ENCODE measurements at regions not wholly inside any gene's neighbourhood (a gene's known extent, or its start where the extent isn't known, plus 50 kb on each side); places are given as distances from the start of the nearest gene placed in this dataset.

DNA sequence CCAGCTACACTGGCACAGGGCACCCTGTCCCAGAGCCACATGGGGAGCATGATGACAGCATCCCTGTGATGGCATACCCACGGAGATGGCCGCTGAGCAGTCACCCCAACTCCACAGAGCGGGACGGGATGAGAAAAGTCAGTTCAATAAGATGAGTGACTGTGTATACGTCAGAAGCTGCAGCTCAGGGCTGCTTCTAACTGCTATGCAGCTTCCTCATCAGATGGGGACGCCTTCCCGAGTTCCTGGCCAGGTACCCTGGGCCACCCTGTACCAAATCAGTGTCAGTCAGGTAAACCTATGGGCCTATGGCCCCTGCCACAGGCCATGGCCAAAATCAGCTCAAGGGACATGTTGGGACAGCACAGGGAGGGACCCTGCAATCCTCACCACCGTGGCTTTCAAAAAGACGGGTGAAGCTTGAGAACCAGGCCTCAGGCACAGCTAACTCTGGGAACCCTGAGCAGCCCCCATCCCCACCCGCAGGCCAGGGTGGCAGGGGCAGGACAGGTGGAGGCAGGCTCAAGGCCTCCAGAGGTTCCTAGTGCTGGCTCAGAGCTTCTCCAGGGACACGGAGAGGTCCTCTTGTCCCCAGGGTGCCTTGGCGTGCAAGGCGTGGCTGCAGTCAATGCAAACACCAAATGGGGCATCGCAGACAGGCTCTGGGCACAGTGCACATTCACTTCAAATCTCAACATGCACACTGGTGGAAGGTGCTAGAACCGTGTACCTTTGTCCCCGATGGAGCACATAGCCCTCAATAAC lies 122.4 kb downstream of the TUBA3C start:
- Histone ChIP-seq H3K79me1 (ENCODE audit: insufficient read depth, low read depth, low read length, poor library complexity, severe bottlenecking) (no peaks in the 10 kb centered on the region), H2BK15ac (ENCODE audit: low read depth, low read length) (no peak overlapping the region), H3K9ac (ENCODE audit: extremely low read depth, insufficient read length, low read length) (no peak overlapping the region), H4K8ac (replicated peaks; ENCODE audit: insufficient read length, low read depth, low read length) (no peak overlapping the region), H3K4ac (ENCODE audit: low read depth, low read length) (no peak overlapping the region), H2BK12ac (ENCODE audit: insufficient read length, low read depth, low read length) (no peak overlapping the region), H4K20me1 (ENCODE audit: control insufficient read depth, insufficient read depth, insufficient read length) (no peaks in the 10 kb centered on the region), H2BK20ac (ENCODE audit: low read depth, low read length, poor library complexity, severe bottlenecking) (no peak overlapping the region), H3T11ph (ENCODE audit: low read length) (no peak overlapping the region), H4K91ac (ENCODE audit: insufficient read length, low read depth, low read length) (no peak overlapping the region), H3K27ac (ENCODE audit: insufficient read length, low read depth, low read length) (no peak overlapping the region), H3K9me3 (ENCODE audit: control insufficient read depth, low read depth, low read length) (peaks cover 97% of the 10 kb centered on the region), H3K79me2 (ENCODE audit: insufficient read depth, low read length) (no peaks in the 10 kb centered on the region), H3K4me2 (ENCODE audit: insufficient read depth, insufficient read length, low read length) (no peak overlapping the region), H2AFZ (ENCODE audit: low read length) (no peak overlapping the region), H2AK5ac (ENCODE audit: insufficient read length, low read length) (no peak overlapping the region), H3K23me2 (ENCODE audit: insufficient read length, low read depth, low read length, poor library complexity, severe bottlenecking) (no peaks in the 10 kb centered on the region), H2BK120ac (ENCODE audit: low read depth, low read length, poor library complexity, severe bottlenecking) (no peak overlapping the region), H4K5ac (ENCODE audit: insufficient read length, low read depth, low read length) (no peak overlapping the region), H3K23ac (ENCODE audit: insufficient read length, low read depth, low read length) (no peak overlapping the region), H3K56ac (ENCODE audit: insufficient read length, low read depth, low read length) (no peak overlapping the region), H3K14ac (ENCODE audit: insufficient read depth, low read length) (no peak overlapping the region), H3K18ac (ENCODE audit: insufficient read length, low read depth, low read length) (no peak overlapping the region), H2BK5ac (ENCODE audit: insufficient read length, low read length) (no peak overlapping the region), H3K27me3 (ENCODE audit: insufficient read depth, low read length) (no peaks in the 10 kb centered on the region), H3K4me1 (ENCODE audit: insufficient read depth, low read length) (no peaks in the 10 kb centered on the region)
- H3K36me3 Mint-ChIP-seq (ENCODE audit: insufficient read depth in 1 of 3, low read depth in 3 of 3), result peaks cover 9 to 19% (median 13%) of the 10 kb centered on the region in 3 experiments; a peak in 6 of 7 replicates
- TF ChIP-seq, protein P1, sequence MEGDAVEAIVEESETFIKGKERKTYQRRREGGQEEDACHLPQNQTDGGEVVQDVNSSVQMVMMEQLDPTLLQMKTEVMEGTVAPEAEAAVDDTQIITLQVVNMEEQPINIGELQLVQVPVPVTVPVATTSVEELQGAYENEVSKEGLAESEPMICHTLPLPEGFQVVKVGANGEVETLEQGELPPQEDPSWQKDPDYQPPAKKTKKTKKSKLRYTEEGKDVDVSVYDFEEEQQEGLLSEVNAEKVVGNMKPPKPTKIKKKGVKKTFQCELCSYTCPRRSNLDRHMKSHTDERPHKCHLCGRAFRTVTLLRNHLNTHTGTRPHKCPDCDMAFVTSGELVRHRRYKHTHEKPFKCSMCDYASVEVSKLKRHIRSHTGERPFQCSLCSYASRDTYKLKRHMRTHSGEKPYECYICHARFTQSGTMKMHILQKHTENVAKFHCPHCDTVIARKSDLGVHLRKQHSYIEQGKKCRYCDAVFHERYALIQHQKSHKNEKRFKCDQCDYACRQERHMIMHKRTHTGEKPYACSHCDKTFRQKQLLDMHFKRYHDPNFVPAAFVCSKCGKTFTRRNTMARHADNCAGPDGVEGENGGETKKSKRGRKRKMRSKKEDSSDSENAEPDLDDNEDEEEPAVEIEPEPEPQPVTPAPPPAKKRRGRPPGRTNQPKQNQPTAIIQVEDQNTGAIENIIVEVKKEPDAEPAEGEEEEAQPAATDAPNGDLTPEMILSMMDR (conservative IDR thresholded peaks at IDR 0.05), result no peak
- peaks cover 99 to 100% of the 10 kb centered on the region in 2 experiments for H3K9me3 Mint-ChIP-seq
- no peaks in the 10 kb centered on the region for H3K4me1 Mint-ChIP-seq
- H3K27ac Mint-ChIP-seq, result no peak overlapping the region
- WGBS (ENCODE audit: extremely low coverage, insufficient read length, low lambda C conversion rate), result no CpG with 5 or more reads among the region's 16 CpGs
- no peak overlapping the region for H3K4me3 Mint-ChIP-seq
- peaks cover 2% of the 10 kb centered on the region for H3K27me3 Mint-ChIP-seq (ENCODE audit: low read depth)
- DNase-seq, result no peak
